OCI-LY3 (cell line): ENCODE measurements at regions not wholly inside any gene's neighbourhood (a gene's known extent, or its start where the extent isn't known, plus 50 kb on each side); places are given as distances from the start of the nearest gene placed in this dataset.

Experiments used
- H2AFZ ChIP-seq: fragments of 200-600, 300-600 bp; shearing (Covaris generic); 2 replicates; pipeline ENCODE4 v1.6.0; 2014; ENCODE audit warnings: antibody characterized with exemption, low read depth, low read length
- H3K27ac ChIP-seq: fragments of 200-600, 300-600 bp; sonication (generic); 2 replicates; pipeline ENCODE4 v1.5.1; 2014; ENCODE audit warnings: mild to moderate bottlenecking, low read length, moderate library complexity, mixed read lengths
- H3K27me3 ChIP-seq: fragments of 200-600, 300-600 bp; sonication (generic); 2 replicates; pipeline ENCODE4 v1.6.1; 2014; ENCODE audit warnings: low read depth, low read length, mixed read lengths
- H3K36me3 ChIP-seq: fragments of 200-600, 300-600 bp; sonication (generic); replicated peaks from 2 replicates; pipeline ENCODE3; 2014; ENCODE audit warnings: low read depth, low read length, mixed read lengths
- H3K4me1 ChIP-seq: fragments of 300-600, 200-600 bp; sonication (generic); 2 replicates; pipeline ENCODE4 v1.6.1; 2014; ENCODE audit warnings: low read length, mixed read lengths
- H3K4me2 ChIP-seq: fragments of 200-600, 300-600 bp; sonication (generic); 2 replicates; pipeline ENCODE4 v1.6.1; 2014; ENCODE audit warnings: low read length, mixed read lengths
- H3K4me3 ChIP-seq: fragments of 300-600, 200-600 bp; sonication (generic); 2 replicates; pipeline ENCODE4 v1.5.1; 2014; ENCODE audit warnings: antibody characterized with exemption, mild to moderate bottlenecking, low read length, moderate library complexity
- H3K79me2 ChIP-seq: fragments of 300-600, 200-600 bp; shearing (Covaris generic); 2 replicates; pipeline ENCODE4 v1.6.1; 2014; ENCODE audit warnings: mild to moderate bottlenecking, low read length, mixed read lengths
- H3K9ac ChIP-seq: fragments of 300-600, 200-600 bp; shearing (Covaris generic); 2 replicates; pipeline ENCODE4 v1.6.0; 2014; ENCODE audit warnings: mild to moderate bottlenecking, low read length, moderate library complexity
- H3K9me3 ChIP-seq: fragments of 200-600, 300-600 bp; shearing (Covaris generic); 2 replicates; pipeline ENCODE4 v1.6.1; 2014; ENCODE audit warnings: low read length, mixed read lengths; ENCODE audit not compliant: insufficient read depth
- H4K20me1 ChIP-seq: fragments of 200-600, 300-600 bp; sonication (generic); 2 replicates; pipeline ENCODE4 v1.6.1; 2016; ENCODE audit warnings: low read length, mixed read lengths; ENCODE audit not compliant: insufficient read depth
- EZH2phosphoT487 ChIP-seq: fragments of 200-600 bp; shearing (Covaris generic); IDR thresholded peaks from 2 replicates; pipeline ENCODE4 v1.6.1; 2018; ENCODE audit warnings: antibody characterized with exemption, mixed run types, low read depth
- TF ChIP-seq, protein P1 (sequence below): fragments of 200-600, 300-600 bp; sonication (generic); IDR thresholded peaks from 2 replicates; pipeline ENCODE4 v1.5.1; 2014; ENCODE audit warnings: antibody characterized with exemption, low read length, low read depth

DNA sequence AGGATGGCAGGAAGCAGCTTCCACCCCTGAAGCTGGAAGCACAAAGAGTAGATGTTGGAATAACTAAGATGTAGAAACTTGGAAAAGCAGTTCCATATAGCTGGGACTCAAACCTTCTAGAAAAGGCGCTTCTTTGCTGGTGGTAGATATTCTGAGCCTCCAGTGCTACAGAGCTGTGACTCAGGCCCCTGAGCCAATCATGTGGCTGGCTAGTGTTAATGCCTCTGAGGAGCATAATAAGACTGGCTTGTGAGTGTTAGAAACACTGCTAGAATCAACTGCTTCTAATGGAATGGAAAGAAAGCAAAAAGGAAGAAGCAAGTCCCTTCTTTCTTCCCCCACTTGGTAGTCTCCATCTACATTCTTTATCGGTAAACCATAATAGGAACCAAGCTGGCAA, 234.2 kb upstream of the DMAC1 start:
- no peaks in the 10 kb centered on the region for H3K9me3 ChIP-seq
- H3K4me3 ChIP-seq, result no peak overlapping the region
- H3K27me3 ChIP-seq, result no peaks in the 10 kb centered on the region
- no peaks in the 10 kb centered on the region for H3K36me3 ChIP-seq
- no peaks in the 10 kb centered on the region for H3K4me1 ChIP-seq
- H3K9ac ChIP-seq, result no peak overlapping the region
- no peaks in the 10 kb centered on the region for H3K79me2 ChIP-seq
- no peaks in the 10 kb centered on the region for H4K20me1 ChIP-seq
- no peak overlapping the region for H3K27ac ChIP-seq
- no peak overlapping the region for H3K4me2 ChIP-seq
- H2AFZ ChIP-seq, result no peak overlapping the region
- TF ChIP-seq, protein P1, sequence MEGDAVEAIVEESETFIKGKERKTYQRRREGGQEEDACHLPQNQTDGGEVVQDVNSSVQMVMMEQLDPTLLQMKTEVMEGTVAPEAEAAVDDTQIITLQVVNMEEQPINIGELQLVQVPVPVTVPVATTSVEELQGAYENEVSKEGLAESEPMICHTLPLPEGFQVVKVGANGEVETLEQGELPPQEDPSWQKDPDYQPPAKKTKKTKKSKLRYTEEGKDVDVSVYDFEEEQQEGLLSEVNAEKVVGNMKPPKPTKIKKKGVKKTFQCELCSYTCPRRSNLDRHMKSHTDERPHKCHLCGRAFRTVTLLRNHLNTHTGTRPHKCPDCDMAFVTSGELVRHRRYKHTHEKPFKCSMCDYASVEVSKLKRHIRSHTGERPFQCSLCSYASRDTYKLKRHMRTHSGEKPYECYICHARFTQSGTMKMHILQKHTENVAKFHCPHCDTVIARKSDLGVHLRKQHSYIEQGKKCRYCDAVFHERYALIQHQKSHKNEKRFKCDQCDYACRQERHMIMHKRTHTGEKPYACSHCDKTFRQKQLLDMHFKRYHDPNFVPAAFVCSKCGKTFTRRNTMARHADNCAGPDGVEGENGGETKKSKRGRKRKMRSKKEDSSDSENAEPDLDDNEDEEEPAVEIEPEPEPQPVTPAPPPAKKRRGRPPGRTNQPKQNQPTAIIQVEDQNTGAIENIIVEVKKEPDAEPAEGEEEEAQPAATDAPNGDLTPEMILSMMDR, result no peak
- TF ChIP-seq EZH2phosphoT487, result no peak

DNA sequence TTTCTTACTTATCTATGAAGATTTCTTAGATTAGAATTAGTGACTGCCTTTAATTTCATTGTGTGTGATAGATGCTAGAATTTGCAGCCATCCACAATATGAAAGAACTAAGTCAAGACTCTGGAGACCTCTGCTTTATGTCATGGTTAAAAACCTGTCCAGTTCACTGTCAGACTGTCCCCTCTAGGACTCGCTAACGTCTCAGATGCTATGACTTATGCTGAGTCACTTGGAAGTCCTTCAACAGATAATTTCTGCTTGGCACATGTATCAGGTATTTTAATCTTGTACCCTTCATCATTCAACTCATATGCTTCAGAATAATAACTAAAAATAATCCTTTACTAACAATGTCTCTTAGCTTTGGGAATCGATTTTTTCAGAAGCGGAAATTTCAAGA, 230.5 kb upstream of the DMAC1 start:
- no peak overlapping the region for H3K4me3 ChIP-seq
- H3K4me1 ChIP-seq, result no peaks in the 10 kb centered on the region
- no peak overlapping the region for H3K4me2 ChIP-seq
- H3K79me2 ChIP-seq, result no peaks in the 10 kb centered on the region
- no peak overlapping the region for H3K27ac ChIP-seq
- H3K27me3 ChIP-seq, result no peaks in the 10 kb centered on the region
- H2AFZ ChIP-seq, result no peak overlapping the region
- no peaks in the 10 kb centered on the region for H3K36me3 ChIP-seq
- TF ChIP-seq, protein P1, result no peak
- no peak for TF ChIP-seq EZH2phosphoT487
- no peak overlapping the region for H3K9ac ChIP-seq
- H3K9me3 ChIP-seq, result no peaks in the 10 kb centered on the region
- H4K20me1 ChIP-seq, result no peaks in the 10 kb centered on the region

DNA sequence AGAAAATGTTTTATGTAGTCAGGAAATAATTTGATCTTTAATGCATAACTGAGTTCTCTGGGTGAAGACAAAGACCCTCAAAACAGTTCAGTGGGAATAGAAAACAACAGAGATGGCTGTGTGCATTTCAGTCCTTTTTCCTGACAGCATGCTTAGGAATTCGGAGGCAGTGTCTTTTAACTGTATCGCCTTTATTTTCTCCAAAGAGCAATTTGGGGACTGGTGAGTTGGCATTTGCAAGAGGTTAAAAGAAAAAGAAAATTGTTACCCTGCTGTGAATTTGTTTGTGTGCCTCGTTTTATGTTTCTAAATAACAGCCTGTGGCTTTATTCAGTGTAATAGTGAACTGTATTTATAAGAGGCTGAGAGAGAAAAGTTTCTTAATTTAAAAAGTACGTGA, 227.8 kb upstream of the DMAC1 start:
- Histone ChIP-seq H3K36me3 (no peaks in the 10 kb centered on the region), H3K4me1 (no peaks in the 10 kb centered on the region), H3K9ac (no peak overlapping the region), H2AFZ (no peak overlapping the region), H3K27me3 (no peaks in the 10 kb centered on the region), H3K9me3 (no peaks in the 10 kb centered on the region), H3K4me2 (no peak overlapping the region), H3K79me2 (no peaks in the 10 kb centered on the region), H3K4me3 (no peak overlapping the region), H4K20me1 (no peaks in the 10 kb centered on the region), H3K27ac (no peak overlapping the region)
- TF ChIP-seq, protein P1, result no peak
- no peak for TF ChIP-seq EZH2phosphoT487

DNA sequence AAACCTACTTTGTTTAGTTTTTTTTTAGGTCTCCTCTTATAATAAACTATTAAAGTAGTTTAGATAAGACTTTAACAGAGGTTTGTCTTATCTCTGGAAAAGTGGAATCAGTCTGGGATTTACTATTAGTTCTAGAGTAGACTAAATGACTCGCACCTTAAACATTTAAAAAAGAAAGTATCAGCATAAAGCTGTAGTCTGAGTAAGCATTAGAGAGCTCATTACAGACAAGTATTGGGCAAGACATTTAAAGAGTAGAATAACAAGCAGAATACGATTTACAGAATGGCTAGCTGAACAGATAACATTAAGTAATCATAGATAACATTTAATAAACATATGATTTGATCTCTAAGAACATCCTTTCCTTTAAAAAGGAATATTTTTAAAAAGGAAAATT, 226.0 kb upstream of the DMAC1 start:
- Histone ChIP-seq H3K36me3 (no peaks in the 10 kb centered on the region), H3K4me2 (no peak overlapping the region), H4K20me1 (no peaks in the 10 kb centered on the region), H3K79me2 (no peaks in the 10 kb centered on the region), H3K4me3 (no peak overlapping the region), H3K27me3 (no peaks in the 10 kb centered on the region), H3K27ac (no peak overlapping the region), H3K9me3 (no peaks in the 10 kb centered on the region), H3K9ac (no peak overlapping the region), H3K4me1 (no peaks in the 10 kb centered on the region), H2AFZ (no peak overlapping the region)
- TF ChIP-seq EZH2phosphoT487, result no peak
- TF ChIP-seq, protein P1, result no peak
